ENCODE measurements at regions not wholly inside any gene's neighbourhood (a gene's known extent, or its start where the extent isn't known, plus 50 kb on each side); places are given as distances from the start of the nearest gene placed in this dataset.

DNA sequence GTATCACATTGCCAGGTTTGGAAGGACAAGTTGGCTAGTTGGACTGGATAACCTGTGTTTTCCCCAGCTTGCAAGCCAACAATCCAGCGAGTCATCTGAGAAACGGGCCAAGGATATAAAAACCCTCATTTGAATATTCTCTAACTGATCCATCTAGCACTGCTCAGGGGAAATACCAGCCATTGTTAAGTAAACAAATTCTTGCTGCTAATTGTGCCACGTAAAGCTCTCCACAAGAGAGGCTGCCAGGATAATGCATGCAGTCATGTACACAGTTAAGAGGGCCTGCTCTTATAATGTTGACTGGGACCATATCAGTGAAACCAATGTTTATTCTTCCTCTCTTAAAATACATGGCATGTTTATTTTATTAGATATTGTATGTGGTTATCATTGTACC lies 663.2 kb upstream of the SGCG start:
- TF ChIP-seq POLR2A (IDR thresholded peaks at IDR 0.05), result no peak
- TF ChIP-seq, protein P1, sequence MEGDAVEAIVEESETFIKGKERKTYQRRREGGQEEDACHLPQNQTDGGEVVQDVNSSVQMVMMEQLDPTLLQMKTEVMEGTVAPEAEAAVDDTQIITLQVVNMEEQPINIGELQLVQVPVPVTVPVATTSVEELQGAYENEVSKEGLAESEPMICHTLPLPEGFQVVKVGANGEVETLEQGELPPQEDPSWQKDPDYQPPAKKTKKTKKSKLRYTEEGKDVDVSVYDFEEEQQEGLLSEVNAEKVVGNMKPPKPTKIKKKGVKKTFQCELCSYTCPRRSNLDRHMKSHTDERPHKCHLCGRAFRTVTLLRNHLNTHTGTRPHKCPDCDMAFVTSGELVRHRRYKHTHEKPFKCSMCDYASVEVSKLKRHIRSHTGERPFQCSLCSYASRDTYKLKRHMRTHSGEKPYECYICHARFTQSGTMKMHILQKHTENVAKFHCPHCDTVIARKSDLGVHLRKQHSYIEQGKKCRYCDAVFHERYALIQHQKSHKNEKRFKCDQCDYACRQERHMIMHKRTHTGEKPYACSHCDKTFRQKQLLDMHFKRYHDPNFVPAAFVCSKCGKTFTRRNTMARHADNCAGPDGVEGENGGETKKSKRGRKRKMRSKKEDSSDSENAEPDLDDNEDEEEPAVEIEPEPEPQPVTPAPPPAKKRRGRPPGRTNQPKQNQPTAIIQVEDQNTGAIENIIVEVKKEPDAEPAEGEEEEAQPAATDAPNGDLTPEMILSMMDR (IDR thresholded peaks at IDR 0.05 in 4 of 5, conservative IDR thresholded peaks at IDR 0.05 in 1 of 5), result no peak

Measured in gastrocnemius medialis (tissue), 4 donors.